ENCODE measurements at regions not wholly inside any gene's neighbourhood (a gene's known extent, or its start where the extent isn't known, plus 50 kb on each side); places are given as distances from the start of the nearest gene placed in this dataset.

- no peaks in the 10 kb centered on the region for H3K4me1 ChIP-seq (ENCODE audit: control insufficient read depth, insufficient read depth, low read depth, low read length)
- H3K36me3 ChIP-seq (ENCODE audit: control insufficient read depth in 1 of 2, insufficient read depth in 2 of 2, low read depth in 1 of 2, low read length in 2 of 2), result no peaks in the 10 kb centered on the region
- no peak overlapping the region for H2AFZ ChIP-seq (ENCODE audit: low read depth, low read length)
- H3K18ac ChIP-seq (ENCODE audit: low read depth in 1 of 2, low read length in 2 of 2), result no peak overlapping the region
- no peak for DNase-seq
- H4K91ac ChIP-seq (ENCODE audit: low read length), result no peak overlapping the region
- H3K14ac ChIP-seq (ENCODE audit: low read length in 2 of 2), result no peak overlapping the region
- H4K8ac ChIP-seq (ENCODE audit: low read length), result no peak overlapping the region
- H2BK12ac ChIP-seq (ENCODE audit: low read length in 2 of 2), result no peak overlapping the region
- H3K4me3 ChIP-seq (ENCODE audit: insufficient read depth in 1 of 2, low read depth in 1 of 2, low read length in 2 of 2), result no peak overlapping the region
- no peak overlapping the region for H3K23ac ChIP-seq (ENCODE audit: low read length in 2 of 2)
- no peak overlapping the region for H3K27ac ChIP-seq (ENCODE audit: low read length, poor library complexity, severe bottlenecking)
- H2BK120ac ChIP-seq (ENCODE audit: low read depth, low read length), result no peak overlapping the region
- H2BK15ac ChIP-seq (ENCODE audit: low read depth, poor library complexity, severe bottlenecking), result no peak overlapping the region
- H3K79me1 ChIP-seq (replicated peaks; ENCODE audit: low read length, poor library complexity, severe bottlenecking), result no peaks in the 10 kb centered on the region
- no peak overlapping the region for H2AK5ac ChIP-seq (ENCODE audit: low read length, severe bottlenecking)
- no peak overlapping the region for H2BK5ac ChIP-seq (ENCODE audit: low read depth, low read length, poor library complexity, severe bottlenecking)
- no peaks in the 10 kb centered on the region for H3K27me3 ChIP-seq (ENCODE audit: control insufficient read depth in 1 of 2, insufficient read depth in 1 of 2, low read length in 2 of 2)
- no peak overlapping the region for H3K4me2 ChIP-seq (ENCODE audit: low read length, poor library complexity, severe bottlenecking)
- no peak overlapping the region for H3K4ac ChIP-seq (ENCODE audit: low read depth in 1 of 2, low read length in 2 of 2)
- H3K9ac ChIP-seq (ENCODE audit: low read length), result no peak overlapping the region
- H3K9me3 ChIP-seq (ENCODE audit: control insufficient read depth, low read length), result no peaks in the 10 kb centered on the region
Measured at GRCh38 chr4:116522922-116523321, 562.5 kb downstream of the TRAM1L1 start.

GRCh38 chr4:116520886-116521285, 564.5 kb downstream of the TRAM1L1 start:
- no peaks in the 10 kb centered on the region for H3K36me3 ChIP-seq (ENCODE audit: control insufficient read depth in 1 of 2, insufficient read depth in 2 of 2, low read depth in 1 of 2, low read length in 2 of 2)
- no peaks in the 10 kb centered on the region for H3K27me3 ChIP-seq (ENCODE audit: control insufficient read depth in 1 of 2, insufficient read depth in 1 of 2, low read length in 2 of 2)
- WGBS, result 95% methylated on average over 2 of the region's 3 CpGs
- H2BK15ac ChIP-seq (ENCODE audit: low read depth, poor library complexity, severe bottlenecking), result no peak overlapping the region
- no peak overlapping the region for H3K4me3 ChIP-seq (ENCODE audit: insufficient read depth in 1 of 2, low read depth in 1 of 2, low read length in 2 of 2)
- no peaks in the 10 kb centered on the region for H3K79me1 ChIP-seq (replicated peaks; ENCODE audit: low read length, poor library complexity, severe bottlenecking)
- H2AK5ac ChIP-seq (ENCODE audit: low read length, severe bottlenecking), result no peak overlapping the region
- no peak overlapping the region for H2BK5ac ChIP-seq (ENCODE audit: low read depth, low read length, poor library complexity, severe bottlenecking)
- no peak overlapping the region for H3K18ac ChIP-seq (ENCODE audit: low read depth in 1 of 2, low read length in 2 of 2)
- no peak overlapping the region for H3K23ac ChIP-seq (ENCODE audit: low read length in 2 of 2)
- no peak overlapping the region for H3K4ac ChIP-seq (ENCODE audit: low read depth in 1 of 2, low read length in 2 of 2)
- H3K4me2 ChIP-seq (ENCODE audit: low read length, poor library complexity, severe bottlenecking), result no peak overlapping the region
- no peak overlapping the region for H3K27ac ChIP-seq (ENCODE audit: low read length, poor library complexity, severe bottlenecking)
- no peaks in the 10 kb centered on the region for H3K4me1 ChIP-seq (ENCODE audit: control insufficient read depth, insufficient read depth, low read depth, low read length)
- DNase-seq, result no peak
- H2BK120ac ChIP-seq (ENCODE audit: low read depth, low read length), result no peak overlapping the region
- H4K8ac ChIP-seq (ENCODE audit: low read length), result no peak overlapping the region
- no peaks in the 10 kb centered on the region for H3K9me3 ChIP-seq (ENCODE audit: control insufficient read depth, low read length)
- H2BK12ac ChIP-seq (ENCODE audit: low read length in 2 of 2), result no peak overlapping the region
- H4K91ac ChIP-seq (ENCODE audit: low read length), result no peak overlapping the region
- H2AFZ ChIP-seq (ENCODE audit: low read depth, low read length), result no peak overlapping the region
- H3K9ac ChIP-seq (ENCODE audit: low read length), result no peak overlapping the region
- H3K14ac ChIP-seq (ENCODE audit: low read length in 2 of 2), result no peak overlapping the region

GRCh38 chr4:116516711-116517110, 568.7 kb downstream of the TRAM1L1 start:
- Histone ChIP-seq H3K27me3 (ENCODE audit: control insufficient read depth in 1 of 2, insufficient read depth in 1 of 2, low read length in 2 of 2) (no peaks in the 10 kb centered on the region), H3K79me1 (replicated peaks; ENCODE audit: low read length, poor library complexity, severe bottlenecking) (no peaks in the 10 kb centered on the region), H3K14ac (ENCODE audit: low read length in 2 of 2) (no peak overlapping the region), H2BK15ac (ENCODE audit: low read depth, poor library complexity, severe bottlenecking) (no peak overlapping the region), H4K8ac (ENCODE audit: low read length) (no peak overlapping the region), H3K18ac (ENCODE audit: low read depth in 1 of 2, low read length in 2 of 2) (no peak overlapping the region), H4K91ac (ENCODE audit: low read length) (no peak overlapping the region), H3K36me3 (ENCODE audit: control insufficient read depth in 1 of 2, insufficient read depth in 2 of 2, low read depth in 1 of 2, low read length in 2 of 2) (no peaks in the 10 kb centered on the region), H3K9ac (ENCODE audit: low read length) (no peak overlapping the region), H3K9me3 (ENCODE audit: control insufficient read depth, low read length) (peaks cover 6% of the 10 kb centered on the region), H2BK12ac (ENCODE audit: low read length in 2 of 2) (no peak overlapping the region), H2BK5ac (ENCODE audit: low read depth, low read length, poor library complexity, severe bottlenecking) (no peak overlapping the region), H3K4ac (ENCODE audit: low read depth in 1 of 2, low read length in 2 of 2) (no peak overlapping the region), H2BK120ac (ENCODE audit: low read depth, low read length) (no peak overlapping the region), H3K27ac (ENCODE audit: low read length, poor library complexity, severe bottlenecking) (no peak overlapping the region), H3K23ac (ENCODE audit: low read length in 2 of 2) (no peak overlapping the region), H3K4me3 (ENCODE audit: insufficient read depth in 1 of 2, low read depth in 1 of 2, low read length in 2 of 2) (no peak overlapping the region), H2AFZ (ENCODE audit: low read depth, low read length) (no peak overlapping the region), H2AK5ac (ENCODE audit: low read length, severe bottlenecking) (no peak overlapping the region), H3K4me1 (ENCODE audit: control insufficient read depth, insufficient read depth, low read depth, low read length) (no peaks in the 10 kb centered on the region), H3K4me2 (ENCODE audit: low read length, poor library complexity, severe bottlenecking) (no peak overlapping the region)
- no peak for DNase-seq
- 84% methylated on average over 2 of the region's 2 CpGs for WGBS

GRCh38 chr4:116515959-116516358, 569.4 kb downstream of the TRAM1L1 start:
- Histone ChIP-seq H4K8ac (ENCODE audit: low read length) (no peak overlapping the region), H3K14ac (ENCODE audit: low read length in 2 of 2) (no peak overlapping the region), H2AFZ (ENCODE audit: low read depth, low read length) (no peak overlapping the region), H3K4me1 (ENCODE audit: control insufficient read depth, insufficient read depth, low read depth, low read length) (no peaks in the 10 kb centered on the region), H3K9me3 (ENCODE audit: control insufficient read depth, low read length) (peaks cover 6% of the 10 kb centered on the region), H2AK5ac (ENCODE audit: low read length, severe bottlenecking) (no peak overlapping the region), H3K4ac (ENCODE audit: low read depth in 1 of 2, low read length in 2 of 2) (no peak overlapping the region), H3K27ac (ENCODE audit: low read length, poor library complexity, severe bottlenecking) (no peak overlapping the region), H3K9ac (ENCODE audit: low read length) (no peak overlapping the region), H2BK120ac (ENCODE audit: low read depth, low read length) (no peak overlapping the region), H2BK5ac (ENCODE audit: low read depth, low read length, poor library complexity, severe bottlenecking) (no peak overlapping the region), H3K79me1 (replicated peaks; ENCODE audit: low read length, poor library complexity, severe bottlenecking) (no peaks in the 10 kb centered on the region), H3K18ac (ENCODE audit: low read depth in 1 of 2, low read length in 2 of 2) (no peak overlapping the region), H2BK12ac (ENCODE audit: low read length in 2 of 2) (no peak overlapping the region), H3K23ac (ENCODE audit: low read length in 2 of 2) (no peak overlapping the region), H3K4me3 (ENCODE audit: insufficient read depth in 1 of 2, low read depth in 1 of 2, low read length in 2 of 2) (no peak overlapping the region), H3K27me3 (ENCODE audit: control insufficient read depth in 1 of 2, insufficient read depth in 1 of 2, low read length in 2 of 2) (no peaks in the 10 kb centered on the region), H3K4me2 (ENCODE audit: low read length, poor library complexity, severe bottlenecking) (no peak overlapping the region), H3K36me3 (ENCODE audit: control insufficient read depth in 1 of 2, insufficient read depth in 2 of 2, low read depth in 1 of 2, low read length in 2 of 2) (no peaks in the 10 kb centered on the region), H4K91ac (ENCODE audit: low read length) (no peak overlapping the region), H2BK15ac (ENCODE audit: low read depth, poor library complexity, severe bottlenecking) (no peak overlapping the region)
- WGBS, result 91% methylated on average over 1 of the region's 1 CpG
- DNase-seq, result no peak
